ENCODE measurements at regions not wholly inside any gene's neighbourhood (a gene's known extent, or its start where the extent isn't known, plus 50 kb on each side); places are given as distances from the start of the nearest gene placed in this dataset.
"Not testable (repeated sequence)": the region's sequence is repeated elsewhere in the genome, so short reads cannot be mapped to it uniquely, and the experiment has no call there.

DNA sequence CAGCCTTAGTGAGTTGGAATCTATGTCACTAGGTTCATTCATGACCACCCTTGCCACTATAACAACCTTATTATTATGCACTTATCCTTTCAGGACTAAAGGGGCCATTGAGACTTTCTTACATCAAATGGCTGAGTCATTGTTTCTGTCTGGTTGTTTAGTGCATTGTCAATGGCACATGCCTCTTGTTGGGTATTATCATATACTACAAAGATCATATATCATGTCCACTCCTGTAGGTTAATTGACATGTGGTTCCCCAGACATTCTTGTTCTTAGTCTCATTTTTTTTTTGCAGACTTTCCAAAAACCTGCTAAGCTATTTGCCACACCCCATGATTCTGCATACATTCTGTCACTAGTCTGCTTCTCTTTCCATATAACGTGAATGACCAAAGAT lies 66.7 kb upstream of the PRDM9 start:
- Histone ChIP-seq H3K4me3 (no peak overlapping the region), H3K36me3 (no peaks in the 10 kb centered on the region), H3K4me1 (replicated peaks) (no peaks in the 10 kb centered on the region), H3K9me3 (no peaks in the 10 kb centered on the region), H3K27ac (no peak overlapping the region), H3K27me3 (replicated peaks; ENCODE audit: insufficient read depth) (no peaks in the 10 kb centered on the region)
- 84% methylated on average over 1 of the region's 1 CpG for WGBS
- TF ChIP-seq POLR2AphosphoS5 (IDR thresholded peaks at IDR 0.05), result no peak
- no peak for TF ChIP-seq POLR2A (IDR thresholded peaks at IDR 0.05)
- TF ChIP-seq, protein P1, sequence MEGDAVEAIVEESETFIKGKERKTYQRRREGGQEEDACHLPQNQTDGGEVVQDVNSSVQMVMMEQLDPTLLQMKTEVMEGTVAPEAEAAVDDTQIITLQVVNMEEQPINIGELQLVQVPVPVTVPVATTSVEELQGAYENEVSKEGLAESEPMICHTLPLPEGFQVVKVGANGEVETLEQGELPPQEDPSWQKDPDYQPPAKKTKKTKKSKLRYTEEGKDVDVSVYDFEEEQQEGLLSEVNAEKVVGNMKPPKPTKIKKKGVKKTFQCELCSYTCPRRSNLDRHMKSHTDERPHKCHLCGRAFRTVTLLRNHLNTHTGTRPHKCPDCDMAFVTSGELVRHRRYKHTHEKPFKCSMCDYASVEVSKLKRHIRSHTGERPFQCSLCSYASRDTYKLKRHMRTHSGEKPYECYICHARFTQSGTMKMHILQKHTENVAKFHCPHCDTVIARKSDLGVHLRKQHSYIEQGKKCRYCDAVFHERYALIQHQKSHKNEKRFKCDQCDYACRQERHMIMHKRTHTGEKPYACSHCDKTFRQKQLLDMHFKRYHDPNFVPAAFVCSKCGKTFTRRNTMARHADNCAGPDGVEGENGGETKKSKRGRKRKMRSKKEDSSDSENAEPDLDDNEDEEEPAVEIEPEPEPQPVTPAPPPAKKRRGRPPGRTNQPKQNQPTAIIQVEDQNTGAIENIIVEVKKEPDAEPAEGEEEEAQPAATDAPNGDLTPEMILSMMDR (IDR thresholded peaks at IDR 0.05), result no peak
- DNase-seq (ENCODE audit: low spot score), result no peak
- intact Hi-C loops (cut with DNase I), result no loop called here

DNA sequence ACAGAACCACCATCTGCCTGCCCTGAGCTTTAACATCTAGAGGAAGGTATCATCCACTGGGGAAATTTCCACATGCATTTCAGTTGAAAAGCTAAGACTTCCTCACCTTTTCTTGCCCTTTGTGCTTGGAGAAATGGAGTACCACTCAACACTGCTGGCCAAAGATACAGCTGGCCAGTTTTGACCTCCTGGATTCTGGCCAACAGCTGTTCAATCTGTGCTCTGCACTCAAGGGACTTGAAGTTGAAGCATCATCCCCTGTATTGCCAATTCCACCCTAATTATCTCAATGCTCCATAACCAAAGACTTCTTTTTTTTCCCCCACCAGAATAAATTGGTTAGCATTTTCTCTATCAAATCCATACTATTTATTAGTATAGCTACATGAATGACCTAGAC lies 70.4 kb upstream of the PRDM9 start:
- DNase-seq (ENCODE audit: low spot score), result no peak
- H3K36me3 ChIP-seq, result no peaks in the 10 kb centered on the region
- H3K9me3 ChIP-seq, result no peaks in the 10 kb centered on the region
- H3K4me1 ChIP-seq (replicated peaks), result no peaks in the 10 kb centered on the region
- no peak overlapping the region for H3K27ac ChIP-seq
- no peaks in the 10 kb centered on the region for H3K27me3 ChIP-seq (replicated peaks; ENCODE audit: insufficient read depth)
- TF ChIP-seq POLR2AphosphoS5 (IDR thresholded peaks at IDR 0.05), result no peak
- TF ChIP-seq, protein P1 (IDR thresholded peaks at IDR 0.05), result no peak
- TF ChIP-seq POLR2A (IDR thresholded peaks at IDR 0.05), result no peak
- H3K4me3 ChIP-seq, result no peak overlapping the region
- intact Hi-C loops (cut with DNase I), result no loop called here

DNA sequence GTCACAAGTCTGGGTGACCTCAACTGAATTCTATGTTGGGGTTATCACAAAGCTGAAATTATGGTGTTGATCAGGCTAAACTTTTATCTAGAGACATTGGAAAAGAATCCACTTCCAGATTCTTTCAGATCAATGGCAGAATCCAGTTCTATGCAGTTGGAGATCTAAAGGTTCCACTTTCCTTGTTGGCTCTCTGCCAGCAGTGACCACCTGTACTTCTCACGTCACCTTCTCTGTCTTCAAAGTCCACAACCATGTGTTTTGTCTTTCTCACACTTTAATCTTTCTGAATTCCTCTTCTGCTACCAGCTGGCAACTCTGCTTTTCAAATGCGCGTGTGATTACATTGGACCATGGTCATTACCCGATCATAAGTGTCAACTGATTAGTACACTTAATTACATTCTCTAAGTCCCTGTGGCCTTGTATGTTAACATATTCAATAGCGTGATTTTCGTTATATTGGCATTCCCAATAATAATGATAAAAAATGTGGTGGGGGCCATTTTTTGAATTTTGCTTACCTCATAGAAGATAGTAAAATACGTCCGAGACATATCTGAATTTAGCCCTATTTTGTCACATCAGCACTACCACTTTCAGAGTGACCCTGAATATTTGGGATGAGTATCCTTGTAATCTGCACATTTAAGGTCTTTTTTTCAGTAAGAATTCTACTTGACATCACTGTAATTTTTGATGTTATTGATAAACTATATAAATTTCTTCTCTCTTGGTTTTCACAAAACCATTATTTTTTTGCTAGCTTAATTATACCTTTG lies 73.7 kb upstream of the PRDM9 start:
- no peak overlapping the region for H3K27ac ChIP-seq
- no peaks in the 10 kb centered on the region for H3K4me1 ChIP-seq (replicated peaks)
- H3K27me3 ChIP-seq (replicated peaks; ENCODE audit: insufficient read depth), result no peaks in the 10 kb centered on the region
- TF ChIP-seq POLR2A (IDR thresholded peaks at IDR 0.05), result no peak
- no peak for TF ChIP-seq POLR2AphosphoS5 (IDR thresholded peaks at IDR 0.05)
- TF ChIP-seq, protein P1 (IDR thresholded peaks at IDR 0.05), result no peak
- no peaks in the 10 kb centered on the region for H3K9me3 ChIP-seq
- H3K36me3 ChIP-seq, result no peaks in the 10 kb centered on the region
- WGBS, result 97% methylated on average over 8 of the region's 8 CpGs
- no peak overlapping the region for H3K4me3 ChIP-seq
- no peak for DNase-seq (ENCODE audit: low spot score)
- intact Hi-C loops (cut with DNase I), result no loop called here

DNA sequence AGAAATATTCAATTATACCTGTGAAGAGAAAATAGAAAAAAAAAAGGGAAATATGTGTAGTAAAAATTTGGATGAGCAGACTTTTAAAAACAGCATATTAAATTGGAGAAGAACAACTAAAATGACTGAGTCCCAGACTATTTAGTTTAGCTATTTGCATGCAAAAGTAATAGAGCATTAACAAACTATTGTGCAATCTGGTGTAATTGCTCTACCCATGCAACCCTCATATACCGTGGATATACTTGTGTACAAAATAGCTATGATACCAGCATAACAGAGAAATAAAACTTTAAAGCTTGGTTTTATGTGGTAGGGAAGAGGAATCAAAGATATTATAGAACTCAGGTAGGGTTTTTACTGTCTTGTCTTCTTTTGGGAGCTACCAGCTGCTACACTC lies 78.7 kb upstream of the PRDM9 start:
- no peaks in the 10 kb centered on the region for H3K4me1 ChIP-seq (replicated peaks)
- TF ChIP-seq, protein P1 (IDR thresholded peaks at IDR 0.05), result no peak
- TF ChIP-seq POLR2AphosphoS5 (IDR thresholded peaks at IDR 0.05), result no peak
- TF ChIP-seq POLR2A (IDR thresholded peaks at IDR 0.05), result no peak

DNA sequence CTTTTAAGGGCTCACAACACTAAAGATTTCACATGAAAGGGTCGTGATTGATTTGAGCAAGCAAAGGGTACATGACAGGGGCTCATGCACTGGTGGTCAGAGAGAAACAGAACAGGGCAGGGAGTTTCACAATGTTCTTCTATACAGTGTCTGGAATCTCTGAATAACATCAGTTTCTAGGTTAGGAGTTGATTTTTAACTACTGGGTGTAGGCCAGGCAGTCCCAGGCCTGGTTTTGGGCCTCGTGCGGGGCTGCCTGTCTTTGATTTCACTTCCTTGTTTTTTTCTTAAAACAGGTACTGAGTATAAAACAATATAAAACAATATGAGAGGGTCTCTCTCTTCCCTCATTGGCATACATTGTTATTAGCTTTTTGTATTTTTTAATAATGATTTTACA lies 87.2 kb upstream of the PRDM9 start:
- H3K4me3 ChIP-seq; H3K4me1 ChIP-seq (replicated peaks); H3K36me3 ChIP-seq; intact Hi-C loops (cut with DNase I); DNase-seq (ENCODE audit: low spot score); H3K9me3 ChIP-seq; H3K27ac ChIP-seq; H3K27me3 ChIP-seq (replicated peaks; ENCODE audit: insufficient read depth): not testable (repeated sequence)
- WGBS, result 74% methylated on average over 3 of the region's 3 CpGs

More for the DNA sequence above, 78.7 kb upstream of the PRDM9 start:
- no peak overlapping the region for H3K4me3 ChIP-seq
- 77% methylated on average over 1 of the region's 1 CpG for whole genome bisulfite sequencing
- H3K27me3 ChIP-seq (replicated peaks; ENCODE audit: insufficient read depth), result no peaks in the 10 kb centered on the region
- no peaks in the 10 kb centered on the region for H3K36me3 ChIP-seq
- no peak overlapping the region for H3K27ac ChIP-seq
- intact Hi-C loops (cut with DNase I), result no loop called here
- DNase-seq (ENCODE audit: low spot score), result no peak
- no peaks in the 10 kb centered on the region for H3K9me3 ChIP-seq

Measured in prostate gland (tissue), 2 donors.